Spleen (tissue), 7 donors: ENCODE measurements at regions not wholly inside any gene's neighbourhood (a gene's known extent, or its start where the extent isn't known, plus 50 kb on each side); places are given as distances from the start of the nearest gene placed in this dataset.
"Not testable (repeated sequence)": the region's sequence is repeated elsewhere in the genome, so short reads cannot be mapped to it uniquely, and the experiment has no call there.

Experiments used
- CTCF ChIP-seq, 11 experiments: fragments of 200-600 bp in 7 of 11; fragments of 450-650 bp in 4 of 11; sonication (generic) in 4 of 11; IDR thresholded peaks in 8 of 11; conservative IDR thresholded peaks in 3 of 11; 1 replicate in 7 of 11; 2 replicates in 4 of 11; pipeline versions ENCODE4 v1.4.0 to v1.8.0; 2016 to 2021; ENCODE audit warnings: antibody characterized with exemption in 11 of 11, inconsistent platforms in 4 of 11, mild to moderate bottlenecking in 1 of 11
- POLR2A ChIP-seq, 3 donors: fragments of 450-650 bp; IDR thresholded peaks; one replicate each; pipeline ENCODE4 v1.5.1; 2017; ENCODE audit warnings: antibody characterized with exemption in 3 of 3, mild to moderate bottlenecking in 1 of 3
- POLR2AphosphoS5 ChIP-seq, 3 donors: sonication (generic); formaldehyde crosslinking; IDR thresholded peaks; one replicate each; pipeline ENCODE4 v1.5.1; 2017; ENCODE audit warnings: antibody characterized with exemption in 3 of 3
- donor health status: DM: no; HTN: no; CAD: no; lungs with moderate emphysema.
- donor health status: DM: no; HTN: no; CAD: no.
- donor health status: DM: no; HTN: no; CAD: no.

DNA sequence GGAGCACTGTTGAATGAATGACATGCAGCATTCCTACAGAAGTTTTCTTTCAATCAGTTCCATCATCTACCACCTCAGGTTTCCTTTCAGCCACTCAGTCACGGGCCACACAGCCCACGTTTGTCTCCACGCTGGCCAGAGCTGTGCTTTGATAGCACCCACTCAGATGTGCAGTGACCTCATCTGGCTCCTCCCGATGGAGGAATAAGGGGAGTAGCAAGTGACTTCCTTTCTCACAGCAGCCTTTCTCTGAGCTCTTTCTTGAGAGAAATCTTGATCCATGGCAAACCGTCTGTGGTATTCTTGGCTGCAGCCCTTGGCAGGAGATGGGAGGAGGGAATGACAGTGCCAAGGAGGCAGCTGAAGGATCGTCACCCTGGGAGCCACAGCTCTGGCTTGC is 62.4 kb downstream of the HOXC4 start:
- not testable (repeated sequence) for TF ChIP-seq POLR2A (IDR thresholded peaks at IDR 0.05); CTCF (IDR thresholded peaks at IDR 0.05 in 8 of 11, conservative IDR thresholded peaks at IDR 0.05 in 3 of 11); POLR2AphosphoS5 (IDR thresholded peaks at IDR 0.05)
